ENCODE measurements at regions not wholly inside any gene's neighbourhood (a gene's known extent, or its start where the extent isn't known, plus 50 kb on each side); places are given as distances from the start of the nearest gene placed in this dataset.

DNA sequence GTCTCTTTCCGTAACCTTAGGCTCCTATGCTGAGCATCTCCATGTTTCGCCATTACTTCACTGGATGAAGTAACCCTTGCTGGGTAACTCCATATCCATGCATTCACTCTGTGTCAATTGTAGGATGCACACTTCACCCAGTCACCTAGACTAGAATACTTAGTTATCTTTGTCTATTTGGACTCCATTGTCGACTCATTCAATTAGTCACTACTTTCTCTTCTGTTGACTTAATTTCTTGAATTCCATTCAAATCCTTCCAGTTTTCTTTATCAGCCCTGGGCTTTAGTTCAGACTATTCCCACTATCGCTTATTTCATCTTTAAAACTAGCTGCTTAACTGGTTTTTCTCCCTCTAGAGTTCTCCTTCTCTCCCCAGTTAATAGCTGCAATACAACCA is 111.3 kb upstream of the TNS3 start:
- no peak for DNase-seq (ENCODE audit: low spot score)
- Histone ChIP-seq H2AFZ (no peak overlapping the region), H3K79me2 (no peaks in the 10 kb centered on the region), H3K27me3 (no peaks in the 10 kb centered on the region), H3K36me3 (replicated peaks; ENCODE audit: insufficient read depth, low read depth) (no peaks in the 10 kb centered on the region), H3K4me1 (ENCODE audit: insufficient read depth) (peaks cover 8% of the 10 kb centered on the region), H3K27ac (peak overlapping the region; percentile 12), H3K9me2 (replicated peaks; ENCODE audit: insufficient read depth) (no peaks in the 10 kb centered on the region), H3K9me3 (ENCODE audit: low read depth) (no peaks in the 10 kb centered on the region), H3K4me3 (no peak overlapping the region), H3K4me2 (no peak overlapping the region), H4K20me1 (ENCODE audit: insufficient read depth, poor library complexity, severe bottlenecking) (no peaks in the 10 kb centered on the region)
- TF ChIP-seq, protein P1, sequence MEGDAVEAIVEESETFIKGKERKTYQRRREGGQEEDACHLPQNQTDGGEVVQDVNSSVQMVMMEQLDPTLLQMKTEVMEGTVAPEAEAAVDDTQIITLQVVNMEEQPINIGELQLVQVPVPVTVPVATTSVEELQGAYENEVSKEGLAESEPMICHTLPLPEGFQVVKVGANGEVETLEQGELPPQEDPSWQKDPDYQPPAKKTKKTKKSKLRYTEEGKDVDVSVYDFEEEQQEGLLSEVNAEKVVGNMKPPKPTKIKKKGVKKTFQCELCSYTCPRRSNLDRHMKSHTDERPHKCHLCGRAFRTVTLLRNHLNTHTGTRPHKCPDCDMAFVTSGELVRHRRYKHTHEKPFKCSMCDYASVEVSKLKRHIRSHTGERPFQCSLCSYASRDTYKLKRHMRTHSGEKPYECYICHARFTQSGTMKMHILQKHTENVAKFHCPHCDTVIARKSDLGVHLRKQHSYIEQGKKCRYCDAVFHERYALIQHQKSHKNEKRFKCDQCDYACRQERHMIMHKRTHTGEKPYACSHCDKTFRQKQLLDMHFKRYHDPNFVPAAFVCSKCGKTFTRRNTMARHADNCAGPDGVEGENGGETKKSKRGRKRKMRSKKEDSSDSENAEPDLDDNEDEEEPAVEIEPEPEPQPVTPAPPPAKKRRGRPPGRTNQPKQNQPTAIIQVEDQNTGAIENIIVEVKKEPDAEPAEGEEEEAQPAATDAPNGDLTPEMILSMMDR (IDR thresholded peaks at IDR 0.05; ENCODE audit: poor library complexity), result no peak
- TF ChIP-seq EZH2phosphoT487 (IDR thresholded peaks at IDR 0.05; ENCODE audit: low read depth, severe bottlenecking, unreplicated experiment) (no peak), EZH2 (IDR thresholded peaks at IDR 0.05; ENCODE audit: borderline replicate concordance) (no peak)
- WGBS (ENCODE audit: low lambda C conversion rate, missing lambda C conversion rate), result 78% methylated on average over 4 of the region's 4 CpGs

DNA sequence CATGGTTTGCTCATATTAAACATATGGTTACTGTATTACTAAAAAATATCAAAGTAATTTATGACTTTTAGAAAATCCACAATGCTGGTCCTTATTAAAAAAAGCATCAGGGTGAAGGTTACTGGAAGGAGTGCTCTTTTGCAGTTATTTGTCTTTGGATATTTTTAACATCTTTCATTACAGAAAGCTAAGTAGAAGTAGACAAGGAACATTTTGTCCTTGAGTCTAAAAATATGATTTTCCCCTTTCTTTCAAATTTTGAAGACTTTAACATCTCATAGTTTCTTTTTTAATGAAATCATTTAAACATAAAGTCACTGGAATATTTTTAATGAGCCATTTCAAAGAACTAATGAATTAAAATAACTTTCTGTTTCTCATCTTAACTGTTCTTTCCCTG is 110.1 kb upstream of the TNS3 start:
- no peak overlapping the region for H3K4me3 ChIP-seq
- no peaks in the 10 kb centered on the region for H3K9me2 ChIP-seq (replicated peaks; ENCODE audit: insufficient read depth)
- H2AFZ ChIP-seq, result no peak overlapping the region
- no peaks in the 10 kb centered on the region for H3K27me3 ChIP-seq
- peaks cover 8% of the 10 kb centered on the region for H3K4me1 ChIP-seq (ENCODE audit: insufficient read depth)
- TF ChIP-seq EZH2 (IDR thresholded peaks at IDR 0.05; ENCODE audit: borderline replicate concordance), result no peak
- TF ChIP-seq, protein P1 (IDR thresholded peaks at IDR 0.05; ENCODE audit: poor library complexity), result no peak
- TF ChIP-seq EZH2phosphoT487 (IDR thresholded peaks at IDR 0.05; ENCODE audit: low read depth, severe bottlenecking, unreplicated experiment), result no peak
- no peaks in the 10 kb centered on the region for H3K9me3 ChIP-seq (ENCODE audit: low read depth)
- no peak for DNase-seq (ENCODE audit: low spot score)
- H3K27ac ChIP-seq, result no peak overlapping the region
- no peaks in the 10 kb centered on the region for H4K20me1 ChIP-seq (ENCODE audit: insufficient read depth, poor library complexity, severe bottlenecking)
- H3K4me2 ChIP-seq, result no peak overlapping the region
- H3K79me2 ChIP-seq, result no peaks in the 10 kb centered on the region
- no peaks in the 10 kb centered on the region for H3K36me3 ChIP-seq (replicated peaks; ENCODE audit: insufficient read depth, low read depth)

DNA sequence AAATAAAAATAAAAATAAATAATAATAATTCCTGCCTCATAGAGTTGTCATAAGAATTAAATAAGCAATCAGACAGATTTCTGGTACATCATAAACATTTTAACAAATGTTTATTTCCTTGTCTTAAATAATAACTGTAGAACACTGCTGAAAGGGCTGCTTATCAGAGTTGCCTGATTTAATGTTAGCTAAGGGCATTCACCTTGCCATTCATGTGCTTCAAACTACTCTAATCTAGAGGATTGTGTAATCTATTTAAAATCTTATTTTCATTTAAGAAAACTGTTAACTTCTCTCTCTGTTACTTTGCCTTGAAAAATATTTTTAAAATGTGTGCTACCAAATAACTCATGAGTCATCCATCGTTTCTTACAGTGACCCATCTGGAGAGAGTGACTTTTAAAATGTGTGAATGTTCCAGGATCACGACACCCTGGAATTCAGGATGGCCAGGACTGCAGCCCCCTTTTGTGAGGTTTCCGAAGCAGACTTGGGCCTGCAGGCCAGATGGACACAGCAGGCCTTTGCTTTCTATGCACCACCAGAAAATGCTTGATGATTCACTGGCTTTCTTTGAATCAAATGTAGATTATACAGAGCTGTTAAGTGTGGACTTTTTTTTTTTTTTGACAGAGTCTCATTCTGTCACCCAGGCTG is 109.1 kb upstream of the TNS3 start:
- no peaks in the 10 kb centered on the region for H3K27me3 ChIP-seq
- DNase-seq (ENCODE audit: low spot score), result no peak
- WGBS (ENCODE audit: low lambda C conversion rate, missing lambda C conversion rate), result 31% methylated on average over 3 of the region's 3 CpGs
- H3K79me2 ChIP-seq, result no peaks in the 10 kb centered on the region
- no peaks in the 10 kb centered on the region for H3K9me3 ChIP-seq (ENCODE audit: low read depth)
- H3K27ac ChIP-seq, result peak overlapping the region; percentile 4
- no peak for TF ChIP-seq EZH2phosphoT487 (IDR thresholded peaks at IDR 0.05; ENCODE audit: low read depth, severe bottlenecking, unreplicated experiment)
- TF ChIP-seq EZH2 (IDR thresholded peaks at IDR 0.05; ENCODE audit: borderline replicate concordance), result no peak
- TF ChIP-seq, protein P1 (IDR thresholded peaks at IDR 0.05; ENCODE audit: poor library complexity), result no peak
- H3K9me2 ChIP-seq (replicated peaks; ENCODE audit: insufficient read depth), result no peaks in the 10 kb centered on the region
- H2AFZ ChIP-seq, result no peak overlapping the region
- no peak overlapping the region for H3K4me2 ChIP-seq
- no peaks in the 10 kb centered on the region for H3K36me3 ChIP-seq (replicated peaks; ENCODE audit: insufficient read depth, low read depth)
- peaks cover 8% of the 10 kb centered on the region for H3K4me1 ChIP-seq (ENCODE audit: insufficient read depth)
- H4K20me1 ChIP-seq (ENCODE audit: insufficient read depth, poor library complexity, severe bottlenecking), result no peaks in the 10 kb centered on the region
- H3K4me3 ChIP-seq, result no peak overlapping the region
